ENCODE measurements at regions not wholly inside any gene's neighbourhood (a gene's known extent, or its start where the extent isn't known, plus 50 kb on each side); places are given as distances from the start of the nearest gene placed in this dataset.

GRCh38 chr3:152109038-152109437 lies 159.7 kb upstream of the MBNL1 start:
- H3K27me3 ChIP-seq: no peaks in the 10 kb centered on the region
- no peak overlapping the region for H3K27ac ChIP-seq
- no peak overlapping the region for H3K4me3 ChIP-seq
- intact Hi-C loops (cut with DNase I; ENCODE audit: low total_unique reads): no loop called here
- no peak for DNase-seq
- H3K4me1 ChIP-seq: no peaks in the 10 kb centered on the region
- no peaks in the 10 kb centered on the region for H3K9me3 ChIP-seq
- H3K36me3 ChIP-seq (ENCODE audit: low read depth, missing control alignments): no peaks in the 10 kb centered on the region
- no peak for TF ChIP-seq POLR2A (IDR thresholded peaks at IDR 0.05)
- TF ChIP-seq CTCF (IDR thresholded peaks at IDR 0.05): no peak

GRCh38 chr3:152113413-152113812 lies 155.3 kb upstream of the MBNL1 start:
- no peak for DNase-seq
- no peaks in the 10 kb centered on the region for H3K27me3 ChIP-seq
- no peaks in the 10 kb centered on the region for H3K36me3 ChIP-seq (ENCODE audit: low read depth, missing control alignments)
- WGBS, 2 donors: 60 to 79% methylated on average over 1 of the region's 1 CpG
- H3K9me3 ChIP-seq: no peaks in the 10 kb centered on the region
- TF ChIP-seq CTCF (IDR thresholded peaks at IDR 0.05) (no peak), POLR2A (IDR thresholded peaks at IDR 0.05) (no peak)
- intact Hi-C loops (cut with DNase I; ENCODE audit: low total_unique reads): no loop called here
- H3K4me1 ChIP-seq: no peaks in the 10 kb centered on the region
- no peak overlapping the region for H3K27ac ChIP-seq
- H3K4me3 ChIP-seq: no peak overlapping the region

- Histone ChIP-seq H3K27me3 (no peaks in the 10 kb centered on the region), H3K9me3 (no peaks in the 10 kb centered on the region), H3K36me3 (ENCODE audit: low read depth, missing control alignments) (no peaks in the 10 kb centered on the region), H3K4me3 (no peak overlapping the region), H3K27ac (no peak overlapping the region), H3K4me1 (no peaks in the 10 kb centered on the region)
- 91 to 96% methylated on average over 2 of the region's 2 CpGs for WGBS, 2 donors
- no peak for DNase-seq
- intact Hi-C loops (cut with DNase I; ENCODE audit: low total_unique reads): no loop called here
- TF ChIP-seq POLR2A (IDR thresholded peaks at IDR 0.05) (no peak), CTCF (IDR thresholded peaks at IDR 0.05) (no peak)
These were observed 154.6 kb upstream of the MBNL1 start for GRCh38 chr3:152113992-152114651.

- Histone ChIP-seq H3K36me3 (ENCODE audit: low read depth, missing control alignments) (no peaks in the 10 kb centered on the region), H3K27me3 (no peaks in the 10 kb centered on the region), H3K4me3 (no peak overlapping the region), H3K4me1 (no peaks in the 10 kb centered on the region), H3K9me3 (no peaks in the 10 kb centered on the region), H3K27ac (no peak overlapping the region)
- intact Hi-C loops (cut with DNase I; ENCODE audit: low total_unique reads): no loop called here
- TF ChIP-seq POLR2A (IDR thresholded peaks at IDR 0.05) (no peak), CTCF (IDR thresholded peaks at IDR 0.05) (no peak)
- 64 to 93% methylated on average over 2 of the region's 2 CpGs for WGBS, 2 donors
- DNase-seq: no peak
These were observed 148.0 kb upstream of the MBNL1 start for GRCh38 chr3:152120601-152121269.

- Histone ChIP-seq H3K27me3 (no peaks in the 10 kb centered on the region), H3K4me1 (no peaks in the 10 kb centered on the region), H3K36me3 (ENCODE audit: low read depth, missing control alignments) (no peaks in the 10 kb centered on the region), H3K27ac (no peak overlapping the region), H3K9me3 (no peaks in the 10 kb centered on the region), H3K4me3 (no peak overlapping the region)
- no peak for DNase-seq
- intact Hi-C loops (cut with DNase I; ENCODE audit: low total_unique reads): no loop called here
- WGBS, 2 donors: 51 to 56% methylated on average over 1 of the region's 1 CpG
- TF ChIP-seq CTCF (IDR thresholded peaks at IDR 0.05) (no peak), POLR2A (IDR thresholded peaks at IDR 0.05) (no peak)
These were observed 147.5 kb upstream of the MBNL1 start for GRCh38 chr3:152121270-152121636.
